Endothelial cell of umbilical vein (primary cell): ENCODE measurements at regions not wholly inside any gene's neighbourhood (a gene's known extent, or its start where the extent isn't known, plus 50 kb on each side); places are given as distances from the start of the nearest gene placed in this dataset.

ENCODE experiments used
- BruUV-seq: library from RNA; stranded (reverse); fragments of 400-500 nt; replicated peaks from 2 replicates; lab custom pipeline; 2021; lab: Mats Ljungman, UMichigan
- CTCF ChIA-PET: fragments of 300-600, 350-600 bp; sonication (Branson Sonifier 250); formaldehyde crosslinking; loops from one replicate; lab custom pipeline; 2021; ENCODE audit warnings: antibody characterized with exemption, inconsistent platforms; lab: Charles Lee
- POLR2A ChIA-PET: fragments of 300-600, 350-600 bp; sonication (Branson Sonifier 250); formaldehyde crosslinking; loops from one replicate; lab custom pipeline; 2021; ENCODE audit warnings: antibody characterized with exemption, inconsistent platforms; lab: Charles Lee
- DNase-seq: peaks from one replicate; pipeline ENCODE4 v3.0.0-alpha.2; 2011; ENCODE audit warnings: low read depth, low spot score
- FAIRE-seq: peaks from 2 replicates; lab custom pipeline; 2011; peaks lifted over from hg19 to GRCh38; lab: Jason Lieb, UNC
- H2AFZ ChIP-seq: 2 replicates; pipeline ENCODE4 v1.6.0; 2012; ENCODE audit warnings: low read depth, low read length, control low read depth, inconsistent platforms
- H3K27ac ChIP-seq: 2 replicates; pipeline ENCODE4 v1.5.1; 2011; ENCODE audit warnings: low read depth, mild to moderate bottlenecking, control low read depth, low read length, moderate library complexity; ENCODE audit not compliant: insufficient read depth
- H3K27me3 ChIP-seq, 2 experiments: 2 replicates each; pipeline versions ENCODE4 v1.6.0 to v1.6.1; 2011; ENCODE audit warnings: low read length in 2 of 2, mixed read lengths in 1 of 2; ENCODE audit not compliant: control insufficient read depth in 2 of 2, insufficient read depth in 2 of 2
- H3K36me3 ChIP-seq, 2 experiments: 2 replicates in 1 of 2; 3 replicates in 1 of 2; pipeline ENCODE4 v1.5.1; 2011; ENCODE audit warnings: low read length in 2 of 2, mild to moderate bottlenecking in 1 of 2, moderate library complexity in 1 of 2; ENCODE audit not compliant: control insufficient read depth in 2 of 2, insufficient read depth in 2 of 2; ENCODE audit errors: extremely low read depth in 1 of 2
- H3K4me1 ChIP-seq: 3 replicates; pipeline ENCODE4 v1.5.1; 2011; ENCODE audit warnings: mild to moderate bottlenecking, low read length; ENCODE audit not compliant: control insufficient read depth, insufficient read depth; ENCODE audit errors: extremely low read depth
- H3K4me2 ChIP-seq: 2 replicates; pipeline ENCODE4 v1.6.1; 2011; ENCODE audit warnings: low read length, control low read depth, mixed read lengths; ENCODE audit not compliant: insufficient read depth
- H3K4me3 ChIP-seq, 3 experiments: fragments of 200-600 bp in 1 of 3; sonication (generic), shearing (Covaris generic) in 1 of 3; replicated peaks in 1 of 3; 2 replicates each; pipeline ENCODE4 v1.5.1; 2011 to 2016; ENCODE audit warnings: control low read depth in 3 of 3, low read length in 3 of 3, mild to moderate bottlenecking in 2 of 3, inconsistent platforms in 1 of 3, low read depth in 1 of 3, moderate library complexity in 1 of 3; ENCODE audit not compliant: insufficient read depth in 1 of 3
- H3K79me2 ChIP-seq: 2 replicates; pipeline ENCODE4 v1.6.0; 2012; ENCODE audit warnings: low read length, inconsistent platforms; ENCODE audit not compliant: control insufficient read depth, insufficient read depth
- H3K9ac ChIP-seq: replicated peaks from 2 replicates; pipeline ENCODE3; 2011; ENCODE audit warnings: low read length, control low read depth; ENCODE audit not compliant: insufficient read depth; ENCODE audit errors: extremely low read depth
- H3K9me1 ChIP-seq: replicated peaks from 3 replicates; pipeline ENCODE4 v1.6.0; 2011; ENCODE audit warnings: mild to moderate bottlenecking, low read length; ENCODE audit not compliant: control insufficient read depth, insufficient read depth; ENCODE audit errors: extremely low read depth
- H3K9me3 ChIP-seq: replicated peaks from 2 replicates; pipeline ENCODE4 v1.5.1; 2012; ENCODE audit warnings: low read length, inconsistent platforms; ENCODE audit not compliant: control insufficient read depth, insufficient read depth
- H4K20me1 ChIP-seq: replicated peaks from 2 replicates; pipeline ENCODE3; 2011; ENCODE audit warnings: mild to moderate bottlenecking, low read length; ENCODE audit not compliant: control insufficient read depth, insufficient read depth; ENCODE audit errors: extremely low read depth
- EZH2 ChIP-seq: IDR thresholded peaks from 2 replicates; pipeline ENCODE4 v1.6.1; 2012; ENCODE audit warnings: borderline replicate concordance, low read depth, mild to moderate bottlenecking, moderate library complexity, low read length, inconsistent platforms; ENCODE audit not compliant: severe bottlenecking
- FOS ChIP-seq: IDR thresholded peaks from 2 replicates; pipeline ENCODE4 v1.6.1; 2011; ENCODE audit warnings: mild to moderate bottlenecking, low read length, moderate library complexity, borderline replicate concordance; ENCODE audit not compliant: insufficient read depth
- GATA2 ChIP-seq: IDR thresholded peaks from 2 replicates; pipeline ENCODE4 v1.7.0; 2011; ENCODE audit warnings: low read depth, mild to moderate bottlenecking, moderate library complexity, mixed read lengths, low read length; ENCODE audit not compliant: insufficient read length, insufficient read depth
- JUN ChIP-seq: IDR thresholded peaks from 2 replicates; pipeline ENCODE4 v1.6.1; 2011; ENCODE audit warnings: borderline replicate concordance, low read depth; ENCODE audit not compliant: insufficient read length, insufficient read depth
- MYC ChIP-seq: IDR thresholded peaks from one replicate; pipeline ENCODE4 v1.6.1; 2011; ENCODE audit warnings: mild to moderate bottlenecking, low read depth, low read length
- POLR2A ChIP-seq: IDR thresholded peaks from 2 replicates; pipeline ENCODE4 v1.6.1; 2012; ENCODE audit warnings: low read depth, mild to moderate bottlenecking, control low read depth, low read length
- POLR2AphosphoS5 ChIP-seq: IDR thresholded peaks from 2 replicates; pipeline ENCODE4 v1.6.1; 2012; ENCODE audit warnings: low read depth, mild to moderate bottlenecking, control low read depth, low read length, moderate library complexity; ENCODE audit not compliant: insufficient read depth
- dilution Hi-C: fragments of 300-500 bp; cut with MboI; formaldehyde crosslinking; loops from one replicate; pipeline ENCODE4 v1.15.0; 2019; ENCODE audit warnings: low sequenced_read_pairs; ENCODE audit not compliant: extremely low pct_ligation_motif_present
- intact Hi-C: fragments of 100-400 bp; cut with micrococcal nuclease; formaldehyde crosslinking; loops from one replicate; pipeline ENCODE4 v1.10.0; 2022
- TF ChIP-seq, protein P1 (sequence below), 2 donors: IDR thresholded peaks; 1 replicate in 1 of 2; 2 replicates in 1 of 2; pipeline ENCODE4 v1.5.1; 2011; ENCODE audit warnings: low read length in 2 of 2, mild to moderate bottlenecking in 2 of 2, moderate library complexity in 2 of 2, control low read depth in 1 of 2, inconsistent platforms in 1 of 2, low read depth in 1 of 2; ENCODE audit not compliant: insufficient read depth in 1 of 2; ENCODE audit errors: extremely low read depth in 1 of 2
- TF ChIP-seq, protein P2 (sequence below): IDR thresholded peaks from 2 replicates; pipeline ENCODE4 v1.6.1; 2011; ENCODE audit not compliant: insufficient read depth, insufficient read length

DNA sequence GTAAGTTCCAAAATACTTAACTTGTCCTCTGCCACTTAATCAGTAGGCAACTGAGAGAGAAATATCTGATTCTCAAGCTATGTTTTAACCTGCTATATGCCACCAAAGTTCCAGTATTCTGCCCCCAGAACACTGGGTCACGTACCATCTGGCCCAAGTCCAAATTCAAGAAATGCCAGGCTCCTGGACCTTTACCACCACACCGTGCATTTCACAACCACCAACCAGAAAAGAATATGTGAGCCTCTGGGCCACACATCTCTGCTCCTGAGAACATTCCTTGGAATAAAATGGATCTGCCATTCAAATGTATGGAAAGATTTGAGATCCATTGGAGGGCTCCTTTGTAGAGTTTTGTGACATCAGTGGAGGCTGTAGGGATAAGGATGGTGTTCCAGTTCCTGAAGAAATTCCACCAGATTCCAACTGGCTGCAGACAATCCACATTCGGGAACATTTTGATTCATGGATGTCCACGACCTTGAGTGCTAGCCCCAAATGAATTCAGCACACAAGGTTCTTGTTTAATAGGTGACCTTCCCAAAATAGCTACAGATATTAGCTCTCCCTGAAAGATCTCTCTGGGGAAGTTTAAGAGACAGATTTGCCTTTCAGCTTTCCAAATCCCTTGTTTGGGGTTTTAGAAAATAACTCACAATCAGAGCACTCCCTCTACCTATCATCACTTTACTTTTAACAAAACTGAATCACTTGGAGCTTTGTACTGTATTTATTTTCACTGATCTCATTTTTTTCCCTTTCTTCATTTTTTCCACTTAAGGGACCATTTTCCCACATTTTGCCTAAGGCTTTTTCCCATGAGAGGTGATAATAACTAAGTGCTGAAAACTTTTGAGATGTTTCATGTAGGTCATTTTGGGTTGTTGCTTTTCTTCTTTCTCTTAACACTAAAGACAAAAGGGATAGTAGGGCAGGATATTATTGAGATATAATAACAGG is 128.4 kb upstream of the ZC3H11B start:
- H3K9me1 ChIP-seq: no peaks in the 10 kb centered on the region
- H3K9me3 ChIP-seq: no peaks in the 10 kb centered on the region
- no peak overlapping the region for H3K4me3 ChIP-seq
- intact Hi-C loops (no loop called here), dilution Hi-C loops (no loop called here)
- no peaks in the 10 kb centered on the region for H3K27me3 ChIP-seq
- DNase-seq: no peak
- H3K4me2 ChIP-seq: no peak overlapping the region
- TF ChIP-seq POLR2A (no peak), EZH2 (no peak), JUN (no peak), POLR2AphosphoS5 (no peak), FOS (no peak), GATA2 (no peak), MYC (no peak)
- TF ChIP-seq, protein P1, sequence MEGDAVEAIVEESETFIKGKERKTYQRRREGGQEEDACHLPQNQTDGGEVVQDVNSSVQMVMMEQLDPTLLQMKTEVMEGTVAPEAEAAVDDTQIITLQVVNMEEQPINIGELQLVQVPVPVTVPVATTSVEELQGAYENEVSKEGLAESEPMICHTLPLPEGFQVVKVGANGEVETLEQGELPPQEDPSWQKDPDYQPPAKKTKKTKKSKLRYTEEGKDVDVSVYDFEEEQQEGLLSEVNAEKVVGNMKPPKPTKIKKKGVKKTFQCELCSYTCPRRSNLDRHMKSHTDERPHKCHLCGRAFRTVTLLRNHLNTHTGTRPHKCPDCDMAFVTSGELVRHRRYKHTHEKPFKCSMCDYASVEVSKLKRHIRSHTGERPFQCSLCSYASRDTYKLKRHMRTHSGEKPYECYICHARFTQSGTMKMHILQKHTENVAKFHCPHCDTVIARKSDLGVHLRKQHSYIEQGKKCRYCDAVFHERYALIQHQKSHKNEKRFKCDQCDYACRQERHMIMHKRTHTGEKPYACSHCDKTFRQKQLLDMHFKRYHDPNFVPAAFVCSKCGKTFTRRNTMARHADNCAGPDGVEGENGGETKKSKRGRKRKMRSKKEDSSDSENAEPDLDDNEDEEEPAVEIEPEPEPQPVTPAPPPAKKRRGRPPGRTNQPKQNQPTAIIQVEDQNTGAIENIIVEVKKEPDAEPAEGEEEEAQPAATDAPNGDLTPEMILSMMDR (IDR thresholded peaks at IDR 0.05; ENCODE audit: extremely low read depth in 1 of 2, insufficient read depth in 1 of 2, low read depth in 1 of 2, low read length in 2 of 2): no peak
- TF ChIP-seq, protein P2, sequence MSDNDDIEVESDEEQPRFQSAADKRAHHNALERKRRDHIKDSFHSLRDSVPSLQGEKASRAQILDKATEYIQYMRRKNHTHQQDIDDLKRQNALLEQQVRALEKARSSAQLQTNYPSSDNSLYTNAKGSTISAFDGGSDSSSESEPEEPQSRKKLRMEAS: no peak
- H3K36me3 ChIP-seq: no peaks in the 10 kb centered on the region
- no peaks in the 10 kb centered on the region for H4K20me1 ChIP-seq
- ChIA-PET POLR2A (no interaction called here), CTCF (no interaction called here)
- no peak overlapping the region for H2AFZ ChIP-seq
- no peaks in the 10 kb centered on the region for H3K4me1 ChIP-seq
- H3K79me2 ChIP-seq: no peaks in the 10 kb centered on the region
- no TSS peak for BruUV-seq
- no peak for FAIRE-seq
- no peak overlapping the region for H3K9ac ChIP-seq
- no peak overlapping the region for H3K27ac ChIP-seq
